ENCODE measurements at regions not wholly inside any gene's neighbourhood (a gene's known extent, or its start where the extent isn't known, plus 50 kb on each side); places are given as distances from the start of the nearest gene placed in this dataset.
A peak's percentile ranks its signal among the peaks of the same experiment; 100 is the strongest.

- H3K27me3 Mint-ChIP-seq (ENCODE audit: low read depth), result no peaks in the 10 kb centered on the region
- no peak for TF ChIP-seq CTCF (IDR thresholded peaks at IDR 0.05; ENCODE audit: unreplicated experiment in 3 of 3)
Measured at GRCh38 chr14:89613260-89614008, 196.4 kb upstream of the FOXN3 start.

GRCh38 chr14:89609500-89610100 lies 192.6 kb upstream of the FOXN3 start:
- Mint-ChIP-seq H3K4me1 (peaks cover 4% of the 10 kb centered on the region), H3K27me3 (ENCODE audit: low read depth) (no peaks in the 10 kb centered on the region), H3K9me3 (peaks cover 38% of the 10 kb centered on the region), H3K27ac (peak overlapping the region in 2 of 3 experiments; percentile 59 to 61), H3K4me3 (no peak overlapping the region), H3K36me3 (ENCODE audit: low read depth) (peaks cover 33% of the 10 kb centered on the region)
- TF ChIP-seq CTCF (IDR thresholded peaks at IDR 0.05; ENCODE audit: unreplicated experiment in 3 of 3), result no peak

More at GRCh38 chr14:89613260-89614008, 196.4 kb upstream of the FOXN3 start:
- peaks cover 10% of the 10 kb centered on the region for H3K36me3 Mint-ChIP-seq (ENCODE audit: low read depth)
- peaks cover 14% of the 10 kb centered on the region for H3K9me3 Mint-ChIP-seq
- no peak overlapping the region for H3K27ac Mint-ChIP-seq
- no peak overlapping the region for H3K4me3 Mint-ChIP-seq
- peaks cover 34% of the 10 kb centered on the region for H3K4me1 Mint-ChIP-seq

- TF ChIP-seq CTCF (IDR thresholded peaks at IDR 0.05; ENCODE audit: unreplicated experiment in 3 of 3), result no peak
- Mint-ChIP-seq H3K4me3 (no peak overlapping the region), H3K27me3 (ENCODE audit: low read depth) (no peaks in the 10 kb centered on the region), H3K4me1 (peaks cover 4% of the 10 kb centered on the region), H3K27ac (no peak overlapping the region), H3K36me3 (ENCODE audit: low read depth) (peaks cover 41% of the 10 kb centered on the region), H3K9me3 (peaks cover 49% of the 10 kb centered on the region)
Measured at GRCh38 chr14:89607453-89607852, 190.4 kb upstream of the FOXN3 start.

- Mint-ChIP-seq H3K4me3 (no peak overlapping the region), H3K36me3 (ENCODE audit: low read depth) (peaks cover 56% of the 10 kb centered on the region)
Measured at GRCh38 chr14:89603938-89604480, 187.0 kb upstream of the FOXN3 start.

GRCh38 chr14:89600950-89601826 lies 184.2 kb upstream of the FOXN3 start:
- peaks cover 64% of the 10 kb centered on the region for H3K9me3 Mint-ChIP-seq
- TF ChIP-seq CTCF (IDR thresholded peaks at IDR 0.05; ENCODE audit: unreplicated experiment in 3 of 3), result no peak
- H3K36me3 Mint-ChIP-seq (ENCODE audit: low read depth), result peaks cover 61% of the 10 kb centered on the region
- no peaks in the 10 kb centered on the region for H3K27me3 Mint-ChIP-seq (ENCODE audit: low read depth)
- H3K4me3 Mint-ChIP-seq, result no peak overlapping the region
- no peaks in the 10 kb centered on the region for H3K4me1 Mint-ChIP-seq
- no peak overlapping the region for H3K27ac Mint-ChIP-seq

More at GRCh38 chr14:89603938-89604480, 187.0 kb upstream of the FOXN3 start:
- H3K27ac Mint-ChIP-seq, result no peak overlapping the region
- TF ChIP-seq CTCF (IDR thresholded peaks at IDR 0.05; ENCODE audit: unreplicated experiment in 3 of 3), result no peak
- H3K4me1 Mint-ChIP-seq, result no peaks in the 10 kb centered on the region
- H3K9me3 Mint-ChIP-seq, result peaks cover 59% of the 10 kb centered on the region
- no peaks in the 10 kb centered on the region for H3K27me3 Mint-ChIP-seq (ENCODE audit: low read depth)

All from nephron (organoid).